AG09319 (cell line): ENCODE measurements at regions not wholly inside any gene's neighbourhood (a gene's known extent, or its start where the extent isn't known, plus 50 kb on each side); places are given as distances from the start of the nearest gene placed in this dataset.

Source experiments
- DNase-seq: peaks from one replicate; pipeline ENCODE4 v3.0.0-alpha.2; 2010; ENCODE audit warnings: low read depth; ENCODE audit errors: extremely low read depth
- CTCF ChIP-seq: IDR thresholded peaks from 2 replicates; pipeline ENCODE4 v1.5.1; 2011; ENCODE audit warnings: low read depth, mild to moderate bottlenecking, inconsistent platforms, low read length, moderate library complexity

DNA sequence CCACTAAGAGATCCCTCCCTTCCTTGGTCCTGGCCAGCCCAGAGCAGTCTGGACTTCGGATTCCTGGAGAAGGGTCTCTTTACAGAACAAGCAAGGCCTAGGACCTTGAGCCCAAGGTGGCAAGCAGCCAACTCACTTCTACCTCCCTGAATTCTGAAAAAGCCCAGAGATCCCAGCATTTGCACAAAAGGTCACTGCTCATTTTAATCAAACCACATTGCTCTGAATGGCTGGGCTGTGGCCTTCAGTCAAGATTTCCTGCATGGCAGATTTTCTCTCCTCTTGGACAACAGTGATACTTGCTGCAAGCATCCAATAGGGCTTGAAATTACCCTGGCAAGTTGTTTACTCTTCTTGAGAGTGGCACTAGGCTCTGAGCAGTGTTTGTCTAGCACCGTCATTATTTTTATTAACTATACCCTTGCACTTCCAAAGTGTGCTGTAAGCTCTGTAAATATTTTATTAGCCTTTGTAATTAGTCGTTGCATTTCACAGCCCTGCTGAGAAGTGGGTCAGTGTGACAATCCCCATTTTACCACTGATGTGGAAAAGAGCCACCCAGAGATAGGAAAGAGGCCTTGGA lies 274.7 kb upstream of the CTNNB1 start:
- TF ChIP-seq CTCF: no peak
- no peak for DNase-seq

DNA sequence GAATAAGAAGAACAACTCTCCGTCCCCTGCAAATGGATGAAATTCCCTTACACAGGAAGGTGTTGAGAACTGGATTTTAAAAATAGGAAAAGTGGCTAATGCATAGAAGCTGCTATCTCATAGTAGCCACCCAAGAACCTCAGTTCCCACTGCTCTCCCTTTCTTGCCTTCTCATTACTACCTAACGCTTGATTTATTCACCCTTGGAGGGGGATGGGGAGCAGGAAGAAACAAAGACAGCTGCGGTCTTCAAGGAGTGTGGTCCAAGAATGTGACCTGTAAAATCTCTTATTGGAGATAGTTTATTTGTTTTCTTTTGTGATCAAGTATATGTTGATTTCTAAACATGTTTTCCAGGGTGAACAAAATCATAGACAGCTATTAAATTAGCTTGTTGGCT lies 274.1 kb upstream of the CTNNB1 start:
- DNase-seq: no peak
- no peak for TF ChIP-seq CTCF

GRCh38 chr3:40930131-40930538 lies 269.2 kb upstream of the CTNNB1 start:
- no peak for DNase-seq
- no peak for TF ChIP-seq CTCF

DNA sequence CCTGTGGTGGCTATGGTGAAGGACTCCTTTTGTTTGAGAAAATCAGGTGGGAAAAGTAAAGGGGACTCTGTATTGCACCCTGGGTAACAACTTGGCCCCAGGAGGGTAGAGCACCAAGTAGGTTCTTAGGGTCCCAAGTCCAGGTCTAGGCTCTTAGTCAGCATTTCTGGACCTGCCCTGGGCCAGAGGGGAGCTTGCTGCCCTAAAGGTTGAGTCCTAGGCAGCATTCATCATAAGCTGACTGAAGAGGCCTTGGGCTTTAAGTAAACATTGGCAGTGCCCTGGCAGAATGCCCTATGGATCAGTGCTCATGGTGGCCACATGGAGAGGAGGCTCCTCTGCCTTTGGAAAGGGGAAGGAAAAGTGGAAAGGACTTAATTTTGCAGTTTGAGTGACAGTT lies 268.5 kb upstream of the CTNNB1 start:
- TF ChIP-seq CTCF: no peak
- DNase-seq: no peak

GRCh38 chr3:40938591-40938990 lies 260.7 kb upstream of the CTNNB1 start:
- no peak for TF ChIP-seq CTCF
- no peak for DNase-seq

- DNase-seq: no peak
- TF ChIP-seq CTCF: no peak
These were observed 260.1 kb upstream of the CTNNB1 start for GRCh38 chr3:40939030-40939740.

DNA sequence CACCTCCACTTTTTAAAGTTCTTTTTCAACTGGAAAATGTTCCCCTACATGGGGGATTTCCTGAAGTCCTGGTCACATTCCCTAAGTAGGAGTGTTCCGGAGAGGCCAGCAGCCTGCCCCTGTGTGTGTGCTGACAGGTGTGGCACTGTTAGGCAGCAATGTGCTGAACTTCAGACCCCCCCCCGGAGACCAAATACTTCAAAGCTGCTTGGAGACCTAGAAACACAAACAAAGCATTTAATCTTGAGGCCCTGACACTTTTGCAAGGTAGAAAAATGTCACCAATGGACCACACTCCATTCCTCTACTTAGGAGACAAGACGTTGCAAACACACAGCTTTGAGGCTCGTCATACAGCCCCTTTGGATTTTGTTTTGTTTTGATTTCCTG lies 259.6 kb upstream of the CTNNB1 start:
- no peak for TF ChIP-seq CTCF
- no peak for DNase-seq
